ENCODE measurements at regions not wholly inside any gene's neighbourhood (a gene's known extent, or its start where the extent isn't known, plus 50 kb on each side); places are given as distances from the start of the nearest gene placed in this dataset.

DNA sequence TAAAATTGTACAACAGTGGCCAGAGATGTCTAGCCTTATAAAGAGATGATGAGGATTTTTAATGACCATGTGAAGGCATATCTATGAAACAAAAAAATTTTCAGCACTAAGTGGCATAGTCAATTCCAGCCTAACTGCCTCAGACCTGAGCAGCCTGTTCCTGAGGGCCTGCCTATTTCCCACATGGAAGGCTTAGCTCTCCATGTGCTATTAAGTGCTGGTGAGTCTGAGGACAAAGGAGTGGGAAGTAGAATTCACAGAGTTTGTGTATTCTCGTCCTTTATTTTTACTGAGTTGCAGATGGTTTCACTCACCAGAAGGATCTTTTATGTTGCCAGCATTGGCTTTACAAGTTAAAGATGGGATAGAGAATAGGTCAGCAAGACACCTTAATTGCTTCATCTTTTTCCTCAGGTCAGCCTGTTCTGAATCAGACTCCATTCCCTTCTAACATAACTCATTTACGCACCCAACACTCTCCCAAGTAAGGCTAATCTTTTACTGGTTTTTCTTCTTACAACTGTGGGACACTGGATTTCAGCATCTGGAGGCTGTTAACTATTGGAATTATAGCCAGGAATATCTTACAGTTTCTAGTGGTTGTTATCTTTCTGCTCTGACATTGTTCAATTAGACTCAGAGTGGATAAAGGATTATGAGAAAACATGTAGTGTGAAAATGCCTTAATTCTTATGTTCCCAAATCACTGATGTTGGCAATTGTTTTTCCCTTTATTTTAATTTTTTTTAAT lies 76.8 kb downstream of the ISOC1 start:
- no peak overlapping the region for H3K27ac ChIP-seq (ENCODE audit: low read depth in 1 of 2, low read length in 2 of 2)
- no peak for TF ChIP-seq CTCF (IDR thresholded peaks at IDR 0.05)
- Mint-ChIP-seq H3K4me1 (no peaks in the 10 kb centered on the region), H3K4me3 (no peak overlapping the region), H3K27me3 (ENCODE audit: low read depth in 3 of 3) (peaks cover 0 to 2% (median 1%) of the 10 kb centered on the region in 3 donors), H3K9me3 (peaks cover 0 to 1% (median 0%) of the 10 kb centered on the region in 7 donors), H3K27ac (no peak overlapping the region), H3K36me3 (no peaks in the 10 kb centered on the region)
- no peaks in the 10 kb centered on the region for H3K79me2 ChIP-seq (ENCODE audit: insufficient read depth, low read length)
- H3K4me1 ChIP-seq (ENCODE audit: control insufficient read depth in 1 of 2, insufficient read depth in 2 of 2, low read length in 2 of 2): no peaks in the 10 kb centered on the region
- H3K36me3 ChIP-seq (replicated peaks in 1 of 2; ENCODE audit: control insufficient read depth in 1 of 2, insufficient read depth in 2 of 2, low read length in 2 of 2): no peaks in the 10 kb centered on the region
- no peak for DNase-seq
- no peak overlapping the region for H2AFZ ChIP-seq (ENCODE audit: insufficient read depth, low read depth, low read length, poor library complexity, severe bottlenecking)
- no CpG with 5 or more reads among the region's 2 CpGs for WGBS (ENCODE audit: insufficient coverage)
- no peaks in the 10 kb centered on the region for H3K27me3 ChIP-seq (ENCODE audit: control insufficient read depth in 2 of 2, insufficient read depth in 2 of 2, low read length in 2 of 2)
- no peak overlapping the region for H3K9ac ChIP-seq (ENCODE audit: insufficient read depth, low read length, poor library complexity, severe bottlenecking)
- no peaks in the 10 kb centered on the region for H4K20me1 ChIP-seq (ENCODE audit: insufficient read depth, low read length)
- H3K9me3 ChIP-seq (replicated peaks in 1 of 2; ENCODE audit: control insufficient read depth in 1 of 2, insufficient read depth in 1 of 2, low read length in 2 of 2): no peaks in the 10 kb centered on the region
- H3K4me2 ChIP-seq (replicated peaks; ENCODE audit: extremely low read depth, low read length, poor library complexity, severe bottlenecking): no peak overlapping the region
- intact Hi-C loops (cut with micrococcal nuclease): no loop called here
- H3K4me3 ChIP-seq (replicated peaks in 1 of 3; ENCODE audit: low read depth in 2 of 3, low read length in 3 of 3): no peak overlapping the region

GRCh38 chr5:129172580-129172979 lies 78.0 kb downstream of the ISOC1 start:
- TF ChIP-seq CTCF (IDR thresholded peaks at IDR 0.05): no peak
- no peaks in the 10 kb centered on the region for H4K20me1 ChIP-seq (ENCODE audit: insufficient read depth, low read length)
- no peak overlapping the region for H3K4me3 ChIP-seq (replicated peaks in 1 of 3; ENCODE audit: low read depth in 2 of 3, low read length in 3 of 3)
- Mint-ChIP-seq H3K9me3 (no peaks in the 10 kb centered on the region), H3K27me3 (ENCODE audit: low read depth in 3 of 3) (peaks cover 0 to 2% (median 0%) of the 10 kb centered on the region in 3 donors), H3K27ac (no peak overlapping the region), H3K4me3 (no peak overlapping the region), H3K36me3 (no peaks in the 10 kb centered on the region), H3K4me1 (no peaks in the 10 kb centered on the region)
- no peak overlapping the region for H3K4me2 ChIP-seq (replicated peaks; ENCODE audit: extremely low read depth, low read length, poor library complexity, severe bottlenecking)
- no peak overlapping the region for H3K27ac ChIP-seq (ENCODE audit: low read depth in 1 of 2, low read length in 2 of 2)
- H2AFZ ChIP-seq (ENCODE audit: insufficient read depth, low read depth, low read length, poor library complexity, severe bottlenecking): no peak overlapping the region
- no peaks in the 10 kb centered on the region for H3K4me1 ChIP-seq (ENCODE audit: control insufficient read depth in 1 of 2, insufficient read depth in 2 of 2, low read length in 2 of 2)
- intact Hi-C loops (cut with micrococcal nuclease): no loop called here
- no peaks in the 10 kb centered on the region for H3K27me3 ChIP-seq (ENCODE audit: control insufficient read depth in 2 of 2, insufficient read depth in 2 of 2, low read length in 2 of 2)
- no peaks in the 10 kb centered on the region for H3K36me3 ChIP-seq (replicated peaks in 1 of 2; ENCODE audit: control insufficient read depth in 1 of 2, insufficient read depth in 2 of 2, low read length in 2 of 2)
- DNase-seq: no peak
- H3K79me2 ChIP-seq (ENCODE audit: insufficient read depth, low read length): no peaks in the 10 kb centered on the region
- no peak overlapping the region for H3K9ac ChIP-seq (ENCODE audit: insufficient read depth, low read length, poor library complexity, severe bottlenecking)
- no peaks in the 10 kb centered on the region for H3K9me3 ChIP-seq (replicated peaks in 1 of 2; ENCODE audit: control insufficient read depth in 1 of 2, insufficient read depth in 1 of 2, low read length in 2 of 2)
